Kidney epithelial cell (primary cell): ENCODE measurements at regions not wholly inside any gene's neighbourhood (a gene's known extent, or its start where the extent isn't known, plus 50 kb on each side); places are given as distances from the start of the nearest gene placed in this dataset.
A peak's percentile ranks its signal among the peaks of the same experiment; 100 is the strongest.

Source experiments
- DNase-seq: peaks from one replicate; pipeline ENCODE4 v3.0.0-alpha.2; 2010; ENCODE audit warnings: low read depth
- H3K27me3 ChIP-seq: 2 replicates; pipeline ENCODE4 v1.6.0; 2011; ENCODE audit warnings: low read length; ENCODE audit not compliant: control insufficient read depth, insufficient read depth
- H3K36me3 ChIP-seq: 2 replicates; pipeline ENCODE4 v1.5.1; 2011; ENCODE audit warnings: low read length; ENCODE audit not compliant: control insufficient read depth, insufficient read depth
- H3K4me3 ChIP-seq: 2 replicates; pipeline ENCODE4 v1.5.1; 2011; ENCODE audit warnings: low read depth, mild to moderate bottlenecking, control low read depth, low read length
- TF ChIP-seq, protein P1 (sequence below): IDR thresholded peaks from 2 replicates; pipeline ENCODE4 v1.5.1; 2011; ENCODE audit warnings: mild to moderate bottlenecking, moderate library complexity, low read length, control low read depth, inconsistent platforms; ENCODE audit not compliant: insufficient read depth, poor library complexity, severe bottlenecking

- TF ChIP-seq, protein P1, sequence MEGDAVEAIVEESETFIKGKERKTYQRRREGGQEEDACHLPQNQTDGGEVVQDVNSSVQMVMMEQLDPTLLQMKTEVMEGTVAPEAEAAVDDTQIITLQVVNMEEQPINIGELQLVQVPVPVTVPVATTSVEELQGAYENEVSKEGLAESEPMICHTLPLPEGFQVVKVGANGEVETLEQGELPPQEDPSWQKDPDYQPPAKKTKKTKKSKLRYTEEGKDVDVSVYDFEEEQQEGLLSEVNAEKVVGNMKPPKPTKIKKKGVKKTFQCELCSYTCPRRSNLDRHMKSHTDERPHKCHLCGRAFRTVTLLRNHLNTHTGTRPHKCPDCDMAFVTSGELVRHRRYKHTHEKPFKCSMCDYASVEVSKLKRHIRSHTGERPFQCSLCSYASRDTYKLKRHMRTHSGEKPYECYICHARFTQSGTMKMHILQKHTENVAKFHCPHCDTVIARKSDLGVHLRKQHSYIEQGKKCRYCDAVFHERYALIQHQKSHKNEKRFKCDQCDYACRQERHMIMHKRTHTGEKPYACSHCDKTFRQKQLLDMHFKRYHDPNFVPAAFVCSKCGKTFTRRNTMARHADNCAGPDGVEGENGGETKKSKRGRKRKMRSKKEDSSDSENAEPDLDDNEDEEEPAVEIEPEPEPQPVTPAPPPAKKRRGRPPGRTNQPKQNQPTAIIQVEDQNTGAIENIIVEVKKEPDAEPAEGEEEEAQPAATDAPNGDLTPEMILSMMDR: no peak
- H3K36me3 ChIP-seq: no peaks in the 10 kb centered on the region
- H3K4me3 ChIP-seq: no peak overlapping the region
- DNase-seq: no peak
- no peaks in the 10 kb centered on the region for H3K27me3 ChIP-seq
These were observed 80.6 kb upstream of the CPLX2 start for GRCh38 chr5:175790796-175791195.

DNA sequence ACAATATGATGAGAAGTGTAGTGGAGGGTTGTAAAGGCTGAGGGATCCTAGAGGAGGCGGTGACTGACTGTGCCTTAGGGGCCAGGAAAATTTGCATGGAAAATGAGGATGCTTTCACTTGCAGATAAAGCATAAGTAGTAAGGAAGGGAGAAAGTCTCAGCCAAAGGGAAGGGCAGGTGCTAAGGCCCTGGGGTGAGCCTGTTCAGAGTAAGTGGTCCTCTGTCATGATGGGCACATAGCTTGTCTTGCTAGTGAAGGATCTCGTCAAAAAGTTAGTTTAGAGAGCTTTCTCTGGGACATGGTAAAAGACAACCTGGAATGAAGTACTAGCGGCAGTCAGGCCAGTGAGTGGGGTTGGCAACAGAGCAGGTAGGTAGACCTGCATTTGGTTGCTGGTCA is 75.4 kb upstream of the CPLX2 start:
- TF ChIP-seq, protein P1: no peak
- H3K27me3 ChIP-seq: peaks cover 23% of the 10 kb centered on the region

GRCh38 chr5:175796536-175797499 is 74.6 kb upstream of the CPLX2 start:
- H3K36me3 ChIP-seq: no peaks in the 10 kb centered on the region
- TF ChIP-seq, protein P1: no peak
- H3K27me3 ChIP-seq: peaks cover 23% of the 10 kb centered on the region
- peak overlapping the region; percentile 15 for H3K4me3 ChIP-seq
- DNase-seq: peak; percentile 16

More for the DNA sequence above, 75.4 kb upstream of the CPLX2 start:
- no peak overlapping the region for H3K4me3 ChIP-seq
- H3K36me3 ChIP-seq: no peaks in the 10 kb centered on the region
- DNase-seq: no peak

DNA sequence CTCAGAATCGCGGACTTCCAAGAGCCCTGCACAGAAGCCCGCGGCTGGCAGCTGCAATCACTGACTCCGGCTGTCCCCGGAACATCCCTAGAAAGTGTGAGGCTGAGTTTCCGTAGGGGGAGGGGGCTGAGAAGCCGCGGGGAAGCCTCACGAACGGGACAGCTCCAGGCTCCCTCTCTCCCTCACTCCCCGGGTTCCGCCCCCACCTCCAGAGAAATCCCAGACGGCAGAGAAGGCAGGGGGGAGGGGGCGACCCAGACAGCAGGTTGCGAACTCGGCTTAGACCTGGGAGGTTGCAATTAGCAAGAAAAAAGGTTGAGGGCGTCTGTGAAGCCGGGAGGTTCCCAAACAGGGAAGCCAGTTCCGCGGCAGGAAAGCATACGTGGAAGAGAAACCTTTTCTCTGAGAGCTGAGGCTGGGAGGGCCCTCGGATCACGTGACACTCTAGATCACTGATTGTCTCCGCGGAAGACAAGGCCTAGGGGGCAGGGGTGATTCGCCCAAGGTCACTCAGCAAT is 73.8 kb upstream of the CPLX2 start:
- Histone ChIP-seq H3K4me3 (no peak overlapping the region), H3K27me3 (peaks cover 23% of the 10 kb centered on the region), H3K36me3 (no peaks in the 10 kb centered on the region)
- TF ChIP-seq, protein P1: no peak
- no peak for DNase-seq

DNA sequence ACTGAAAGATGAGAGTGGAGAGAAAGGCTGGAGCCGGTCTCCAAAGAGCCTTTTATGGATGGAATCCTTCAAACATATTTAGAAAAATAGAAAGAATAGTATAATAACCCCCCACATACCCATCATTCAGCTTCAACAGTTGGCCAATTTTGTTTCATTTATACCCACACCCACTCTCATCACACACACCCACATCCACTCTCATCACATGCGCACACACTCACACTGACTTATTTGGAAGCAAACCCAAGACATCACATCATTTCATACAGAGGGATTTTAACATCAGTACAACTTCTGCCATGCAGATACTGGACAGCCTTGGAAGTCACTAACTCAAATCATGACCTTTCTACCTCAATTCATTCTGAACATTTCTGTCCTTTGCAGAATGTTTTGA is 72.8 kb upstream of the CPLX2 start:
- H3K36me3 ChIP-seq: no peaks in the 10 kb centered on the region
- H3K27me3 ChIP-seq: peaks cover 23% of the 10 kb centered on the region
- TF ChIP-seq, protein P1: no peak
- no peak for DNase-seq
- H3K4me3 ChIP-seq: no peak overlapping the region
